ENCODE measurements at regions not wholly inside any gene's neighbourhood (a gene's known extent, or its start where the extent isn't known, plus 50 kb on each side); places are given as distances from the start of the nearest gene placed in this dataset.

DNA sequence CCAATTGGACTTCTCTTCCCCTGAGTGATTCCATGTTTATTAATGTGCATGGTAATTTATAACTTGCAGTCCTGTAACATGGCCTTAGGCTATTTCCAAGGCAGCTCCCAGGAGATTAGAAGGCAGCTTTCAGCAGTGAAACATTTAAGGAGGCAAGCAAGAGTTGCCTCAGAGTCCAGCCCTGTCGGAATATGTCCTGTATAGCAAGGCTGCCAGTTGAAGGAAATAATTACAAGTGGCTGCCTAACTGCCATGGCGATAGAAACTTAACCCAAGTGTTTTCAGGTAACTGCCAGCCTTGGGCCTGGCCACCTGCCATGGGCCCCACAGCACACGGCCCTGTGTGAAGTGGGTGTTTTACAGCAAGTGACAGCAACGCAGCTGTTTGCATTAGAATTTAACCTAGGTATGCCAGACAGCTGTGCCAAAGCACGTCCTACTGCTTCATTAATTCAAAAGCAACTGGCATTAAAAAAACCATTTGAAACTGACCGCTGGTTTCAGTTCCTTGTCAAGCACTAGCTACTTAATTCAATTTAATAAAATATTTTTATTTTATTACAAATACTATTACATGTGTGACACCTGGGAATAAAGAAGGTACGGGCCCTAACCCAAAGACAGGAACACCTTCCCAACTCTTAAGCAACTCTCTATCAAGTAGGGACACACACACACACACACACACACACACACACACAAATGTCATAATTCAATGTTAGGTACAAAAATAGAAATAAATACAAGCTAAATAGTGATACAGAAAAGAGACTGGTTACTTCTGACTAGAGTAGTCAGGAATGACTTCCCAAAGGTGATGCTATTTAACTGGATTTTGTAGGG is 151.8 kb upstream of the HEY2 start:
- DNase-seq, result peak; percentile 50
- H3K36me3 Mint-ChIP-seq (ENCODE audit: unreplicated experiment), result no peaks in the 10 kb centered on the region
- peaks cover 15% of the 10 kb centered on the region for H3K4me1 Mint-ChIP-seq (ENCODE audit: low read depth, unreplicated experiment)
- no peaks in the 10 kb centered on the region for H3K27me3 Mint-ChIP-seq (ENCODE audit: unreplicated experiment)
- TF ChIP-seq, protein P1, sequence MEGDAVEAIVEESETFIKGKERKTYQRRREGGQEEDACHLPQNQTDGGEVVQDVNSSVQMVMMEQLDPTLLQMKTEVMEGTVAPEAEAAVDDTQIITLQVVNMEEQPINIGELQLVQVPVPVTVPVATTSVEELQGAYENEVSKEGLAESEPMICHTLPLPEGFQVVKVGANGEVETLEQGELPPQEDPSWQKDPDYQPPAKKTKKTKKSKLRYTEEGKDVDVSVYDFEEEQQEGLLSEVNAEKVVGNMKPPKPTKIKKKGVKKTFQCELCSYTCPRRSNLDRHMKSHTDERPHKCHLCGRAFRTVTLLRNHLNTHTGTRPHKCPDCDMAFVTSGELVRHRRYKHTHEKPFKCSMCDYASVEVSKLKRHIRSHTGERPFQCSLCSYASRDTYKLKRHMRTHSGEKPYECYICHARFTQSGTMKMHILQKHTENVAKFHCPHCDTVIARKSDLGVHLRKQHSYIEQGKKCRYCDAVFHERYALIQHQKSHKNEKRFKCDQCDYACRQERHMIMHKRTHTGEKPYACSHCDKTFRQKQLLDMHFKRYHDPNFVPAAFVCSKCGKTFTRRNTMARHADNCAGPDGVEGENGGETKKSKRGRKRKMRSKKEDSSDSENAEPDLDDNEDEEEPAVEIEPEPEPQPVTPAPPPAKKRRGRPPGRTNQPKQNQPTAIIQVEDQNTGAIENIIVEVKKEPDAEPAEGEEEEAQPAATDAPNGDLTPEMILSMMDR (IDR thresholded peaks at IDR 0.05; ENCODE audit: partially characterized antibody, unreplicated experiment), result no peak
- H3K9me3 Mint-ChIP-seq (ENCODE audit: unreplicated experiment), result no peaks in the 10 kb centered on the region
- H3K4me3 Mint-ChIP-seq (ENCODE audit: unreplicated experiment), result no peak overlapping the region
- no peak overlapping the region for H3K27ac Mint-ChIP-seq (ENCODE audit: unreplicated experiment)

DNA sequence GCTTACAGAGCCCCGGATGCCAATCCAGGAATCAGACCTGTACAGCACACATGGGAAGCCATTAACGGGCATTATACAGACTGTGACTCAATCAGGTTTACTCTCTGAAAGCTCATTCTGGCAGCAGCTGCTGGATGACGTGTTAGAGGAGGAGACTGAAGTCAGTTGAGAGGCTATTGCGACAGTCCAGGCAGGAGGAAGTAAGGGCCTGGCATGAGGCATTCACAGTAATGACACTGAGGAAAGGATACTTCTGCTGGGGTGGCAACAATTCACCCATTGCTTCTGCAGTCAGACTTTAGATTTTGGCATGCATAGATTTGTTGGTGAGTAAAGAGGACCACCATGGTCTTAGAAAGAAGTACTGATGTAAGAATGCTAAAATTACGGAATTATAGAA is 151.0 kb upstream of the HEY2 start:
- peak; percentile 22 for DNase-seq
- no peaks in the 10 kb centered on the region for H3K27me3 Mint-ChIP-seq (ENCODE audit: unreplicated experiment)
- no peaks in the 10 kb centered on the region for H3K9me3 Mint-ChIP-seq (ENCODE audit: unreplicated experiment)
- H3K4me1 Mint-ChIP-seq (ENCODE audit: low read depth, unreplicated experiment), result peaks cover 15% of the 10 kb centered on the region
- no peaks in the 10 kb centered on the region for H3K36me3 Mint-ChIP-seq (ENCODE audit: unreplicated experiment)
- no peak overlapping the region for H3K4me3 Mint-ChIP-seq (ENCODE audit: unreplicated experiment)
- TF ChIP-seq, protein P1 (IDR thresholded peaks at IDR 0.05; ENCODE audit: partially characterized antibody, unreplicated experiment), result no peak
- no peak overlapping the region for H3K27ac Mint-ChIP-seq (ENCODE audit: unreplicated experiment)

- DNase-seq, result no peak
- H3K4me1 Mint-ChIP-seq (ENCODE audit: low read depth, unreplicated experiment), result no peaks in the 10 kb centered on the region
- no peak overlapping the region for H3K4me3 Mint-ChIP-seq (ENCODE audit: unreplicated experiment)
- TF ChIP-seq, protein P1 (IDR thresholded peaks at IDR 0.05; ENCODE audit: partially characterized antibody, unreplicated experiment), result no peak
- no peak overlapping the region for H3K27ac Mint-ChIP-seq (ENCODE audit: unreplicated experiment)
- H3K36me3 Mint-ChIP-seq (ENCODE audit: unreplicated experiment), result no peaks in the 10 kb centered on the region
- no peaks in the 10 kb centered on the region for H3K9me3 Mint-ChIP-seq (ENCODE audit: unreplicated experiment)
- H3K27me3 Mint-ChIP-seq (ENCODE audit: unreplicated experiment), result no peaks in the 10 kb centered on the region
Observed at GRCh38 chr6:125604257-125604656, 145.2 kb upstream of the HEY2 start.

- peaks cover 2% of the 10 kb centered on the region for H3K9me3 Mint-ChIP-seq (ENCODE audit: unreplicated experiment)
- H3K36me3 Mint-ChIP-seq (ENCODE audit: unreplicated experiment), result no peaks in the 10 kb centered on the region
- H3K4me1 Mint-ChIP-seq (ENCODE audit: low read depth, unreplicated experiment), result peaks cover 11% of the 10 kb centered on the region
- peak overlapping the region; percentile 20 for H3K4me3 Mint-ChIP-seq (ENCODE audit: unreplicated experiment)
- H3K27me3 Mint-ChIP-seq (ENCODE audit: unreplicated experiment), result no peaks in the 10 kb centered on the region
- TF ChIP-seq, protein P1 (IDR thresholded peaks at IDR 0.05; ENCODE audit: partially characterized antibody, unreplicated experiment), result no peak
- no peak for DNase-seq
- peak overlapping the region; percentile 84 for H3K27ac Mint-ChIP-seq (ENCODE audit: unreplicated experiment)
Observed at GRCh38 chr6:125611573-125612344, 137.7 kb upstream of the HEY2 start.
